Kasumi-1 (cell line): ENCODE measurements at regions not wholly inside any gene's neighbourhood (a gene's known extent, or its start where the extent isn't known, plus 50 kb on each side); places are given as distances from the start of the nearest gene placed in this dataset.
A peak's percentile ranks its signal among the peaks of the same experiment; 100 is the strongest.
"Not testable (repeated sequence)": the region's sequence is repeated elsewhere in the genome, so short reads cannot be mapped to it uniquely, and the experiment has no call there.

Experiments
- DNase-seq, 2 experiments: peaks; one replicate each; lab custom pipeline; 2025; lab: John Stamatoyannopoulos, UW

GRCh38 chr1:148315071-148315811, 163.2 kb upstream of the NBPF11 start:
- no peak for DNase-seq

GRCh38 chr1:148310807-148311206, 158.7 kb upstream of the NBPF11 start:
- no peak for DNase-seq

GRCh38 chr1:148309940-148310500, 157.9 kb upstream of the NBPF11 start:
- no peak for DNase-seq

- DNase-seq, result no peak
Measured at GRCh38 chr1:148308832-148309458, 156.9 kb upstream of the NBPF11 start.

- peak; percentile 15 to 24 for DNase-seq
Measured at GRCh38 chr1:148307583-148308185, 155.6 kb upstream of the NBPF11 start.

GRCh38 chr1:148304935-148305334, 152.9 kb upstream of the NBPF11 start:
- DNase-seq, result not testable (repeated sequence)

GRCh38 chr1:148302586-148303364, 150.7 kb upstream of the NBPF11 start:
- DNase-seq, result not testable (repeated sequence)

GRCh38 chr1:148297852-148298251, 145.8 kb upstream of the NBPF11 start:
- DNase-seq, result not testable (repeated sequence)

- no peak for DNase-seq
Measured at GRCh38 chr1:148296511-148296910, 144.4 kb upstream of the NBPF11 start.

GRCh38 chr1:148294116-148294807, 142.2 kb upstream of the NBPF11 start:
- no peak for DNase-seq

GRCh38 chr1:148293651-148294050, 141.6 kb upstream of the NBPF11 start:
- DNase-seq, result peak; percentile 1 to 2

- DNase-seq, result no peak
Measured at GRCh38 chr1:148292915-148293314, 140.8 kb upstream of the NBPF11 start.

GRCh38 chr1:148290881-148291280, 138.8 kb upstream of the NBPF11 start:
- DNase-seq, result no peak

GRCh38 chr1:148289647-148290046, 137.6 kb upstream of the NBPF11 start:
- DNase-seq, result no peak

- not testable (repeated sequence) for DNase-seq
Measured at GRCh38 chr1:148285946-148286345, 133.9 kb upstream of the NBPF11 start.

GRCh38 chr1:148280831-148281572, 128.9 kb upstream of the NBPF11 start:
- DNase-seq, result not testable (repeated sequence)

GRCh38 chr1:148279002-148279542, 127.0 kb upstream of the NBPF11 start:
- not testable (repeated sequence) for DNase-seq

GRCh38 chr1:148277865-148278279, 125.8 kb upstream of the NBPF11 start:
- not testable (repeated sequence) for DNase-seq

- not testable (repeated sequence) for DNase-seq
Measured at GRCh38 chr1:148267066-148267465, 115.0 kb upstream of the NBPF11 start.
